HEK293 (cell line): ENCODE measurements at regions not wholly inside any gene's neighbourhood (a gene's known extent, or its start where the extent isn't known, plus 50 kb on each side); places are given as distances from the start of the nearest gene placed in this dataset.

Source experiments
- CTCF ChIA-PET: fragments of 350-600 bp; formaldehyde crosslinking; extraction: SDS; loops from one replicate; lab custom pipeline; 2021; ENCODE audit warnings: antibody characterized with exemption; lab: Yijun Ruan, JAX
- POLR2A ChIA-PET: fragments of 300-600 bp; formaldehyde crosslinking; extraction: SDS; loops from one replicate; lab custom pipeline; 2020; ENCODE audit warnings: antibody characterized with exemption, inconsistent platforms; lab: Yijun Ruan, JAX
- H3K27ac ChIP-seq: fragments of 200-500 bp; sonication (Bioruptor generic); 2 replicates; pipeline ENCODE4 v1.5.1; 2014; ENCODE audit warnings: low read depth, low read length, control low read depth, inconsistent platforms; ENCODE audit errors: extremely low read depth
- H3K36me3 ChIP-seq, 2 experiments: fragments of 200-500 bp in 1 of 2; sonication (Bioruptor generic) in 1 of 2; 1 replicate in 1 of 2; 2 replicates in 1 of 2; pipeline ENCODE4 v1.5.1; 2014 to 2017; ENCODE audit warnings: inconsistent platforms in 2 of 2, low read length in 2 of 2; ENCODE audit not compliant: control insufficient read depth in 2 of 2, insufficient read depth in 1 of 2
- H3K4me1 ChIP-seq: fragments of 200-500 bp; sonication (Bioruptor generic); 2 replicates; pipeline ENCODE4 v1.5.1; 2014; ENCODE audit warnings: mild to moderate bottlenecking, low read length, inconsistent platforms; ENCODE audit not compliant: control insufficient read depth, insufficient read depth
- H3K4me3 ChIP-seq: 2 replicates; pipeline ENCODE4 v1.5.1; 2011; ENCODE audit warnings: low read depth, mild to moderate bottlenecking, control low read depth, low read length, moderate library complexity
- H3K9me3 ChIP-seq: fragments of 200-500 bp; sonication (Bioruptor generic); 2 replicates; pipeline ENCODE4 v1.5.1; 2014; ENCODE audit warnings: low read depth, low read length, inconsistent platforms; ENCODE audit not compliant: control insufficient read depth, insufficient read depth
- GFI1B ChIP-seq: fragments of 450-650 bp; formaldehyde crosslinking; IDR thresholded peaks from 2 replicates; pipeline ENCODE4 v1.5.1; 2016; ENCODE audit warnings: missing biosample characterization, missing genetic modification characterization
- KLF9 ChIP-seq: fragments of 450-650 bp; formaldehyde crosslinking; IDR thresholded peaks from 2 replicates; pipeline ENCODE4 v1.5.1; 2016; ENCODE audit warnings: missing biosample characterization, missing genetic modification characterization, low read depth
- OVOL3 ChIP-seq: fragments of 450-650 bp; formaldehyde crosslinking; IDR thresholded peaks from 2 replicates; pipeline ENCODE4 v1.5.1; 2016; ENCODE audit warnings: missing biosample characterization, missing genetic modification characterization
- RBAK ChIP-seq: fragments of 450-650 bp; formaldehyde crosslinking; IDR thresholded peaks from 2 replicates; pipeline ENCODE4 v1.5.1; 2016; ENCODE audit warnings: missing biosample characterization, missing genetic modification characterization
- SP7 ChIP-seq: fragments of 450-650 bp; formaldehyde crosslinking; IDR thresholded peaks from 2 replicates; pipeline ENCODE4 v1.5.1; 2016; ENCODE audit warnings: missing biosample characterization, missing genetic modification characterization
- ZBTB8A ChIP-seq: fragments of 450-650 bp; formaldehyde crosslinking; IDR thresholded peaks from 2 replicates; pipeline ENCODE4 v1.5.1; 2016; ENCODE audit warnings: missing biosample characterization, missing genetic modification characterization
- ZEB2 ChIP-seq: fragments of 450-650 bp; formaldehyde crosslinking; IDR thresholded peaks from 2 replicates; pipeline ENCODE4 v1.5.1; 2016; ENCODE audit warnings: missing biosample characterization, missing genetic modification characterization
- ZNF114 ChIP-seq: fragments of 450-650 bp; formaldehyde crosslinking; IDR thresholded peaks from 2 replicates; pipeline ENCODE4 v1.5.0; 2017; ENCODE audit warnings: missing biosample characterization, missing genetic modification characterization
- ZNF175 ChIP-seq: fragments of 450-650 bp; formaldehyde crosslinking; IDR thresholded peaks from 2 replicates; pipeline ENCODE4 v1.5.1; 2016; ENCODE audit warnings: missing biosample characterization, missing genetic modification characterization
- ZNF335 ChIP-seq: fragments of 450-650 bp; formaldehyde crosslinking; conservative IDR thresholded peaks from 2 replicates; pipeline ENCODE4 v1.5.1; 2016; ENCODE audit warnings: missing biosample characterization, missing genetic modification characterization
- ZNF394 ChIP-seq: fragments of 450-650 bp; formaldehyde crosslinking; IDR thresholded peaks from 2 replicates; pipeline ENCODE4 v1.5.1; 2016; ENCODE audit warnings: missing biosample characterization, missing genetic modification characterization, mild to moderate bottlenecking, moderate library complexity, borderline replicate concordance
- ZNF404 ChIP-seq: fragments of 450-650 bp; formaldehyde crosslinking; IDR thresholded peaks from 2 replicates; pipeline ENCODE4 v1.5.1; 2017; ENCODE audit warnings: missing biosample characterization, missing genetic modification characterization
- ZNF48 ChIP-seq: fragments of 450-650 bp; formaldehyde crosslinking; IDR thresholded peaks from 2 replicates; pipeline ENCODE4 v1.5.1; 2016; ENCODE audit warnings: missing biosample characterization, missing genetic modification characterization
- ZNF529 ChIP-seq: fragments of 450-650 bp; formaldehyde crosslinking; IDR thresholded peaks from 2 replicates; pipeline ENCODE4 v1.5.1; 2017; ENCODE audit warnings: missing genetic modification characterization, missing biosample characterization; ENCODE audit not compliant: insufficient replicate concordance
- ZNF558 ChIP-seq: fragments of 450-650 bp; formaldehyde crosslinking; IDR thresholded peaks from 2 replicates; pipeline ENCODE4 v1.5.1; 2016; ENCODE audit warnings: missing biosample characterization, missing genetic modification characterization
- ZNF600 ChIP-seq: fragments of 450-650 bp; formaldehyde crosslinking; IDR thresholded peaks from 2 replicates; pipeline ENCODE4 v1.5.1; 2016; ENCODE audit warnings: missing biosample characterization, missing genetic modification characterization
- ZNF610 ChIP-seq: fragments of 450-650 bp; formaldehyde crosslinking; IDR thresholded peaks from 2 replicates; pipeline ENCODE4 v1.5.1; 2016; ENCODE audit warnings: missing biosample characterization, missing genetic modification characterization, borderline replicate concordance
- ZNF624 ChIP-seq: fragments of 450-650 bp; formaldehyde crosslinking; IDR thresholded peaks from 2 replicates; pipeline ENCODE4 v1.5.1; 2017; ENCODE audit warnings: missing biosample characterization, missing genetic modification characterization
- ZNF654 ChIP-seq: fragments of 450-650 bp; formaldehyde crosslinking; IDR thresholded peaks from 2 replicates; pipeline ENCODE4 v1.5.1; 2016; ENCODE audit warnings: low read depth, missing biosample characterization, missing genetic modification characterization
- ZNF701 ChIP-seq: fragments of 450-650 bp; formaldehyde crosslinking; IDR thresholded peaks from 2 replicates; pipeline ENCODE4 v1.5.1; 2016; ENCODE audit warnings: missing biosample characterization, missing genetic modification characterization
- ZNF76 ChIP-seq: fragments of 450-650 bp; formaldehyde crosslinking; IDR thresholded peaks from 2 replicates; pipeline ENCODE4; 2016; ENCODE audit warnings: low read depth, missing biosample characterization, missing genetic modification characterization, borderline replicate concordance
- ZNF776 ChIP-seq: fragments of 450-650 bp; formaldehyde crosslinking; IDR thresholded peaks from 2 replicates; pipeline ENCODE4 v1.5.0; 2017; ENCODE audit warnings: missing biosample characterization, missing genetic modification characterization, borderline replicate concordance
- ZNF777 ChIP-seq: fragments of 450-650 bp; formaldehyde crosslinking; IDR thresholded peaks from 2 replicates; pipeline ENCODE4 v1.5.1; 2017; ENCODE audit warnings: missing biosample characterization, missing genetic modification characterization, borderline replicate concordance
- TF ChIP-seq, protein P1 (sequence below): fragments of 450-650 bp; formaldehyde crosslinking; IDR thresholded peaks from 2 replicates; pipeline ENCODE4 v1.5.1; 2016; ENCODE audit warnings: missing biosample characterization, missing genetic modification characterization
- TF ChIP-seq, protein P2 (sequence below): fragments of 450-650 bp; formaldehyde crosslinking; optimal IDR thresholded peaks from 2 replicates; pipeline ENCODE3; 2016; ENCODE audit warnings: missing biosample characterization, mild to moderate bottlenecking, missing genetic modification characterization
- TF ChIP-seq, protein P3 (sequence below): fragments of 450-650 bp; formaldehyde crosslinking; IDR thresholded peaks from 2 replicates; pipeline ENCODE4 v1.5.1; 2016; ENCODE audit warnings: missing biosample characterization, missing genetic modification characterization
- TF ChIP-seq, protein P4 (sequence below): fragments of 450-650 bp; formaldehyde crosslinking; conservative IDR thresholded peaks from 2 replicates; pipeline ENCODE4 v1.5.1; 2016; ENCODE audit warnings: low read depth, missing biosample characterization, missing genetic modification characterization

DNA sequence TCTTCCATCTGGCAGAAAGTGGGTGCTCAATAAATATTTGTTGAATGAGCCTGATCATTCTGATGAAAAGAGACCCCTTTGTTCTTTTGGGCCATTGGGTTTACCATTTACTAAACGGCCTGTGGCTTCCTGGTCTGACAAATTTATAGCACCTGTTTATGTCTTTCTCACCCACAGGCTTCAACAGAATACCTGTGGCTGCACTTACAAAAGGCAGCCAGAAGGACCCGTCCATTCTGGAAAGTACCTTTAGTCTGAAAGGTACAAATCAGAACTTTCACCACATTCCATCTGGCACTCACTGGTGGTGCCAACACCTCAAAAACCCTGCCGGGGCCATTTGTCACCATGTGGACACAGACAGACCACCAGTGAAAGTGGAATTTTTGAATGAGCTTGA, 167.5 kb downstream of the ETAA1 start:
- Histone ChIP-seq H3K36me3 (no peaks in the 10 kb centered on the region), H3K9me3 (no peaks in the 10 kb centered on the region), H3K27ac (no peak overlapping the region), H3K4me3 (no peak overlapping the region), H3K4me1 (peaks cover 13% of the 10 kb centered on the region)
- ChIA-PET CTCF (no interaction called here), POLR2A (no interaction called here)
- TF ChIP-seq ZNF777 (tag by site-specific recombination), result no peak
- no peak for TF ChIP-seq RBAK
- TF ChIP-seq ZNF776 (tag by site-specific recombination), result no peak
- TF ChIP-seq ZNF624, result no peak
- no peak for TF ChIP-seq ZNF558 (tag by site-specific recombination)
- no peak for TF ChIP-seq ZNF529 (tag by site-specific recombination)
- no peak for TF ChIP-seq ZNF175

DNA sequence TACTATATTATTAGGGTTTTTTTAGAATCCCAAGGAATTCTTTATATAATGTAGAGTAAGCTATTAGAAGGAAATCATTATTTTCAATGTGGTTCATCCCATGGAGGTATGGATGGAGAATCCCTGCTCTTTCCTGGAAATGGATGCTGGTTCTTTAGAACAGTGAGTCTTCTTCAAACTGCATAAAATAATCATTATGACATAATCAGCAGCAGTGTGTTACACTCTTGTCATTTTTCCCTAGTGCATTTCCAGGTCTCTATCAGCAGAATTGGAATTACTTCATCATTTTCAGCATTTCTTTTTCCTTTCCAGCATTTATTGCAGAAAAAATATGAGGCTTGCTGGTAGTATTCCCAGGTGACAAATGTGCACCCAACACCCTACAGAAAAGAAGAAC, 168.1 kb downstream of the ETAA1 start:
- H3K4me1 ChIP-seq, result peaks cover 13% of the 10 kb centered on the region

DNA sequence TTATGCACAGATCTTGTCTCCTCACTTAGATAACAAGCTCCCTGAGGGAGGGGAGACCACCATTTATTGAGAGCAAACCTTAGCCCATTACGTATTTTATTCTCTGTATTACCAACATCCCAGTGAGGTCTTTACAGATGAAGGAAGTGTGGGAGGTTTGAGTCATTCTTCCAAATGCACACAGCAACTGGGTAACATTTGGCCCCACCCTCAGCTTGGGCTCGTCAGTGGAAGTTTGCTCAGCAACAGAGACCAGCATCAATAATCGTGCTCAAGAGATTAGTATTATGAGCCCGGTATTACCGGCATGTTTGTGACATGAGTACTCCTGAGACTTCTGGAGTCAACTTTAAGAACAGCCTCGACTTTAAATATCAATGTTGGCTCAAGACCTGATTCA, 168.6 kb downstream of the ETAA1 start:
- Histone ChIP-seq H3K9me3 (no peaks in the 10 kb centered on the region), H3K36me3 (no peaks in the 10 kb centered on the region), H3K27ac (no peak overlapping the region), H3K4me3 (no peak overlapping the region), H3K4me1 (peaks cover 13% of the 10 kb centered on the region)
- TF ChIP-seq ZNF114 (tag by site-specific recombination) (no peak), ZNF610 (tag by site-specific recombination) (no peak), ZNF335 (tag by site-specific recombination) (no peak), GFI1B (tag by site-specific recombination) (no peak), OVOL3 (tag by site-specific recombination) (no peak), ZNF600 (no peak), ZNF76 (no peak), ZNF394 (tag by site-specific recombination) (no peak), ZNF175 (no peak), ZNF624 (no peak), KLF9 (no peak), ZBTB8A (tag by site-specific recombination) (no peak)
- TF ChIP-seq, protein P1, sequence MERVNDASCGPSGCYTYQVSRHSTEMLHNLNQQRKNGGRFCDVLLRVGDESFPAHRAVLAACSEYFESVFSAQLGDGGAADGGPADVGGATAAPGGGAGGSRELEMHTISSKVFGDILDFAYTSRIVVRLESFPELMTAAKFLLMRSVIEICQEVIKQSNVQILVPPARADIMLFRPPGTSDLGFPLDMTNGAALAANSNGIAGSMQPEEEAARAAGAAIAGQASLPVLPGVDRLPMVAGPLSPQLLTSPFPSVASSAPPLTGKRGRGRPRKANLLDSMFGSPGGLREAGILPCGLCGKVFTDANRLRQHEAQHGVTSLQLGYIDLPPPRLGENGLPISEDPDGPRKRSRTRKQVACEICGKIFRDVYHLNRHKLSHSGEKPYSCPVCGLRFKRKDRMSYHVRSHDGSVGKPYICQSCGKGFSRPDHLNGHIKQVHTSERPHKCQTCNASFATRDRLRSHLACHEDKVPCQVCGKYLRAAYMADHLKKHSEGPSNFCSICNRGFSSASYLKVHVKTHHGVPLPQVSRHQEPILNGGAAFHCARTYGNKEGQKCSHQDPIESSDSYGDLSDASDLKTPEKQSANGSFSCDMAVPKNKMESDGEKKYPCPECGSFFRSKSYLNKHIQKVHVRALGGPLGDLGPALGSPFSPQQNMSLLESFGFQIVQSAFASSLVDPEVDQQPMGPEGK (tag by site-specific recombination), result no peak
- TF ChIP-seq, protein P2, sequence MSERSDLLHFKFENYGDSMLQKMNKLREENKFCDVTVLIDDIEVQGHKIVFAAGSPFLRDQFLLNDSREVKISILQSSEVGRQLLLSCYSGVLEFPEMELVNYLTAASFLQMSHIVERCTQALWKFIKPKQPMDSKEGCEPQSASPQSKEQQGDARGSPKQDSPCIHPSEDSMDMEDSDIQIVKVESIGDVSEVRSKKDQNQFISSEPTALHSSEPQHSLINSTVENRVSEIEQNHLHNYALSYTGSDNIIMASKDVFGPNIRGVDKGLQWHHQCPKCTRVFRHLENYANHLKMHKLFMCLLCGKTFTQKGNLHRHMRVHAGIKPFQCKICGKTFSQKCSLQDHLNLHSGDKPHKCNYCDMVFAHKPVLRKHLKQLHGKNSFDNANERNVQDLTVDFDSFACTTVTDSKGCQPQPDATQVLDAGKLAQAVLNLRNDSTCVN (tag by site-specific recombination), result no peak
- TF ChIP-seq, protein P3, sequence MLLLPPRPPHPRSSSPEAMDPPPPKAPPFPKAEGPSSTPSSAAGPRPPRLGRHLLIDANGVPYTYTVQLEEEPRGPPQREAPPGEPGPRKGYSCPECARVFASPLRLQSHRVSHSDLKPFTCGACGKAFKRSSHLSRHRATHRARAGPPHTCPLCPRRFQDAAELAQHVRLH (tag by site-specific recombination), result no peak
- CTCF ChIA-PET, result interaction anchor here (0.5 kb wide), 1 partner anchor 80 kb away, joined by 7 read pairs; no protein-coding TSS in a partner anchor
- POLR2A ChIA-PET, result interaction anchor here (0.6 kb wide), 1 partner anchor 1447 kb away, joined by 3 read pairs; the partner anchor contains the start of gene ANTXR1

More for the DNA sequence above, 168.1 kb downstream of the ETAA1 start:
- Histone ChIP-seq H3K27ac (no peak overlapping the region), H3K36me3 (no peaks in the 10 kb centered on the region), H3K4me3 (no peak overlapping the region), H3K9me3 (no peaks in the 10 kb centered on the region)
- CTCF ChIA-PET, result no interaction called here
- no peak for TF ChIP-seq ZNF404 (tag by site-specific recombination)
- no peak for TF ChIP-seq ZNF654 (tag by site-specific recombination)
- TF ChIP-seq, protein P4, sequence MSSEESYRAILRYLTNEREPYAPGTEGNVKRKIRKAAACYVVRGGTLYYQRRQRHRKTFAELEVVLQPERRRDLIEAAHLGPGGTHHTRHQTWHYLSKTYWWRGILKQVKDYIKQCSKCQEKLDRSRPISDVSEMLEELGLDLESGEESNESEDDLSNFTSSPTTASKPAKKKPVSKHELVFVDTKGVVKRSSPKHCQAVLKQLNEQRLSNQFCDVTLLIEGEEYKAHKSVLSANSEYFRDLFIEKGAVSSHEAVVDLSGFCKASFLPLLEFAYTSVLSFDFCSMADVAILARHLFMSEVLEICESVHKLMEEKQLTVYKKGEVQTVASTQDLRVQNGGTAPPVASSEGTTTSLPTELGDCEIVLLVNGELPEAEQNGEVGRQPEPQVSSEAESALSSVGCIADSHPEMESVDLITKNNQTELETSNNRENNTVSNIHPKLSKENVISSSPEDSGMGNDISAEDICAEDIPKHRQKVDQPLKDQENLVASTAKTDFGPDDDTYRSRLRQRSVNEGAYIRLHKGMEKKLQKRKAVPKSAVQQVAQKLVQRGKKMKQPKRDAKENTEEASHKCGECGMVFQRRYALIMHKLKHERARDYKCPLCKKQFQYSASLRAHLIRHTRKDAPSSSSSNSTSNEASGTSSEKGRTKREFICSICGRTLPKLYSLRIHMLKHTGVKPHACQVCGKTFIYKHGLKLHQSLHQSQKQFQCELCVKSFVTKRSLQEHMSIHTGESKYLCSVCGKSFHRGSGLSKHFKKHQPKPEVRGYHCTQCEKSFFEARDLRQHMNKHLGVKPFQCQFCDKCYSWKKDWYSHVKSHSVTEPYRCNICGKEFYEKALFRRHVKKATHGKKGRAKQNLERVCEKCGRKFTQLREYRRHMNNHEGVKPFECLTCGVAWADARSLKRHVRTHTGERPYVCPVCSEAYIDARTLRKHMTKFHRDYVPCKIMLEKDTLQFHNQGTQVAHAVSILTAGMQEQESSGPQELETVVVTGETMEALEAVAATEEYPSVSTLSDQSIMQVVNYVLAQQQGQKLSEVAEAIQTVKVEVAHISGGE (tag by site-specific recombination), result no peak
- TF ChIP-seq ZEB2 (tag by site-specific recombination), result no peak
- no peak for TF ChIP-seq ZNF48
- no peak for TF ChIP-seq SP7
- no peak for TF ChIP-seq ZNF701 (tag by site-specific recombination)
- POLR2A ChIA-PET, result no interaction called here
